ENCODE measurements at regions not wholly inside any gene's neighbourhood (a gene's known extent, or its start where the extent isn't known, plus 50 kb on each side); places are given as distances from the start of the nearest gene placed in this dataset.

DNA sequence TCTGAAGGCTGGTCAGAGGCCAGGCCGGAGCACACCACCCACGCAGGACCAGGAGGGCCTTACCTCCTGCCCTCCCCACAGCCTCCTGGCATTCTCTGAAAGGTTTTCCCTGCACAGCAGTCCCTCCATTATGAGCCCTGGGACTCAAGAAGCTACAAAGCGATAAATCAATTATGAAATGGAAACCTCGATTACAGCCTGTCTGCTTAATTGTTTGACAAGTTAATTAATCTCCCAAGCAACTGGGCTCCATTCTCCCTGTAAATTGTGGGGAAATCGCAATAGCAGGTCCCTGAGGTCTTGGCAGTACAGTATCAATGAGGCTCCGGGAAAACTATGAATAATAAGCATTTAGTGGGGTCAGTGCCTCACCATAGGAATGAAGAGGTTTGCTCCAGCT lies 683.5 kb downstream of the NTRK3 start (continued):
- TF ChIP-seq SP2 (IDR thresholded peaks at IDR 0.05; ENCODE audit: low read length), result no peak
